SU-DHL-6 (cell line): ENCODE measurements at regions not wholly inside any gene's neighbourhood (a gene's known extent, or its start where the extent isn't known, plus 50 kb on each side); places are given as distances from the start of the nearest gene placed in this dataset.

Experiments used
- CTCF ChIP-seq: fragments of 200-600 bp; sonication (generic); IDR thresholded peaks from one replicate; pipeline ENCODE4 v1.5.1; 2017; ENCODE audit warnings: antibody characterized with exemption, mild to moderate bottlenecking, low read length, moderate library complexity; ENCODE audit not compliant: insufficient read depth, poor library complexity, severe bottlenecking
- EZH2phosphoT487 ChIP-seq: fragments of 200-600 bp; sonication (generic), shearing (Covaris generic); conservative IDR thresholded peaks from 2 replicates; pipeline ENCODE4 v1.6.1; 2018; ENCODE audit warnings: mild to moderate bottlenecking, antibody characterized with exemption, low read length, moderate library complexity, mixed read lengths

- TF ChIP-seq CTCF (no peak), EZH2phosphoT487 (no peak)
Observed at GRCh38 chr6:53429401-53429800, 80.7 kb upstream of the ELOVL5 start.
